Kidney glomerular epithelial cell (primary cell): ENCODE measurements at regions not wholly inside any gene's neighbourhood (a gene's known extent, or its start where the extent isn't known, plus 50 kb on each side); places are given as distances from the start of the nearest gene placed in this dataset.

Source experiments
- DNase-seq: peaks from one replicate; lab custom pipeline; 2025; lab: John Stamatoyannopoulos, UW

DNA sequence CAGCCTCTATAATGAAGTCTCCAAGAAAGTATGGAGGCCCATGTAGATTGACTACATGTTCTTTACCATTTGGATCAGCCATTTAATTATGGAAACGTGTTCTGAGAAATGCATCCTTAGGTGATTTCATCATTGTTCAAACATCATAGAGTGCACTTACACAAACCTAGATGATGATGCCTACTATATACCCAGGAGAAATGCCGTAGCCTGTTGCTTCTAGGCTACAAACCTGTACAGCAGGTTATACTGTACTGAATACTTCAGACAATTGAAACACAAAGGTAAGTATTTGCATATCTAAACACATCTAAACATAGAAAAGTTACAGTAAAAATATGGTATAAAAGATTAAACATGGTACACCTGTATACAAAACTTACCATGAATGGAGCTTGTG lies 186.5 kb upstream of the FSTL5 start:
- DNase-seq, result no peak

DNA sequence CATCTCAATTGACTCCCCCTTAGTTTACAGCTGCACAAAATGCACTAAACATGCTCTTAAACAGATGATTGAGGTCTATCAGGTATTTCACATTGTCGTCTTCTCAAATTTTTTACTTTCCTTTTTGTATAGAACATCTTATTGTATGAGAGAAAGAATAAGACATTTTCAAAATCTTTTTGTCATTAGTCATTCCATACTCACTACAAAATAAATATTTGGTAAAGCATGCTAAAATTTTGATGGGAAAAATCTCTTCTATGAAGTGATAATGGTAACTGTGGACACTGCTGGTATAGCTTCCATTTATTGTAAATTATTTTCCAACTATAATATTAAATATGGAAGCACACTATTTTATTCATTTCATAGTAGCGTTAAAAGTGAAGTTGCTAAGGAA lies 185.6 kb upstream of the FSTL5 start:
- DNase-seq, result no peak

DNA sequence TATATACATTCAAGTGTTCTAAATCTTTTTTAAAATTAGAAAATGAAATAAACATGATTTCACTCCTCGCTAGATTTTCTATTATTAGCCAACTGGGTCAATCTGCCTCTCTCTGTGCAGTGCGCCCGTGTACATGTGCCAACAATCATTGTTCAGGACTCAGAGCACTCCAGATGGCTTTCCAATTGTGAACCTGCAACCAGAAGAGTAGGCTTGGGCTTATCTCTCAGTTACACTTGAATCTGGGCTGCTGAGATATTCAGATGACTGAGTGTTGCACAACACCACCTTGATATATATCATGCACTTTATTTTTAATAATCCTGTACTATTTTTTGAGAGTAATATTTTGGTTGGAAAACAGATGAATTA lies 184.0 kb upstream of the FSTL5 start:
- no peak for DNase-seq

DNA sequence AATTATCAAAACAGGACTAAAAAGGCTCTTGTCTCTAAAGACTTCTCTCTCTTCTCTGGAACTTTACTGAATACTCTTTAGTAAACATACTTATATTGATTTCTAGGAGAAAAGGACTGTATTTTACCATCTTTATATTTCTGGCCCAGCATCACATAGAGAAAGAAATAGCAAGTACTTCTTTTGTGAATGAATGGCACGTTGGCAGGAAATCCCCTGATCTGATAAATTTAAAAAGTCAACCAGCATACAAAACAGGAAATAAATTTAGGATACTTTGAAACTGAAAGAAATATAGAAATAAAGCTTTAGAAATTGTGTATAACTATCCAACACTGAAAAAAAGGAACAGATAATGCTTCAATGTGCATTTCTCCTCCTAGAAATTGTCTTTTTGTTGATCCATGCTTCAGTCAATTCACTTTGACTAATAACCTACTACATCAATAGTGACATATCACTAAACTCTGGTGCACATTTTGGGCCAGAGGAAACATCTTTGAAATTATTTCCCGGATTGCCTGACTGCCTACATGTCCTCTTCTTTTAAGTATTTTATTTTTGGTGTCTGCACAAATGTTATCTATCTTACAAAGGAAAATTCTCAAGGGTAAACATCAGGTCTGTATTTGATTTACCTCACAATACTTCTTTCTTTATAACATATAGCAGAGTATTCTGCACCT lies 183.5 kb upstream of the FSTL5 start:
- DNase-seq, result no peak

DNA sequence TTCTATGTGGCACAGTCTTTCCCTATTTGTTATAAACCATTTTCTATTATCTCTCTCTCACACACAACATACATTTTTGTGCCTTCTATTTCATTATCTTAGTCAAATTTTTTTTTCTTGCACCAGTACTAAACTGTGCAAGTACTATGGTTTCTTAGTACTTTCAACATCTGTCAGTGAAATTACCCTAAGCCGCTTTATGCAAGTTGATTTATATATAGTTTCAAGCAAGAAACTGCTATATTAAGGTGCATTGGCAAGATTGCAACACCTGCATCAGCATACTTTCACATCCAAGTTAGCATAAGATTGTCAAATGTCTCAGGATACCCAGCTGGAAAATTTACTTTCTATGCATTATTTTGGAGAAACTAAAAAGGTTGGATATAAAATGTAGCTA lies 180.2 kb upstream of the FSTL5 start:
- no peak for DNase-seq

DNA sequence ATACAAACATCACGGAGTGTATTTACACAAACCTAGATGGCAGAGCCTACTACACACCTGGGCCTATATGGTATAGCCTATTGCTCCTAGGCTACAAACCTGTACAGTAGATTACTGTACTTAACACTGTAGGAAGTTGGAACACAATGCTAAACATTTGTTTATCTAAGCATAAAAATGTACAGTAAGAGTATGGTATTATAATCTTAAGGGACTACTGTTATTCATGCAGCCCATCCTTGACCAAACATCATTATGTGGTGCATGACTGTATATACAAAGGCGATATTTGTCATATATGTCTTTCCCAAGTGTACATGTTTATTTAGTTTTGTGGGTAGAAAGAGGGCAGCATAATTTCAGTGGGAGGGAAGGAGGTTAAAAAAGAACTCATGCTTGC lies 177.7 kb upstream of the FSTL5 start:
- DNase-seq, result no peak

DNA sequence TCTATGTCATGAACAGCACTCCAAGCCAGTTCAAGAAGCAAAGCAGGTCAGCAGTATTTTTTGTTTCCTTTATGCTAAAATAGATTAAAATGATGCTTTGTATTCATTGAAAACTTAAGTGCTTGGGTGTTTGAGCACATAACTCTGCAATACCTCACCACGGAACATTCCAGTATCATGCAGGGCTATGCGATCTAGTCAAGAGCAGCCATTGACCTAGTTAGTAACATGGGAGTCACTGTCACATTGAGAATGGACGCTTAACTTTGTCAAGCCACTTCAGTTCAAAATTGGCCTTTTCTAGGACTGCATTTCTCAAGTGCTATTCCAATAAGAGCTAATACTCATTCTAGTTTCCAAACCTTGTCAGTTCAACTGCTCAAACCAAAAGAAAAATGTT lies 160.1 kb upstream of the FSTL5 start:
- no peak for DNase-seq

DNA sequence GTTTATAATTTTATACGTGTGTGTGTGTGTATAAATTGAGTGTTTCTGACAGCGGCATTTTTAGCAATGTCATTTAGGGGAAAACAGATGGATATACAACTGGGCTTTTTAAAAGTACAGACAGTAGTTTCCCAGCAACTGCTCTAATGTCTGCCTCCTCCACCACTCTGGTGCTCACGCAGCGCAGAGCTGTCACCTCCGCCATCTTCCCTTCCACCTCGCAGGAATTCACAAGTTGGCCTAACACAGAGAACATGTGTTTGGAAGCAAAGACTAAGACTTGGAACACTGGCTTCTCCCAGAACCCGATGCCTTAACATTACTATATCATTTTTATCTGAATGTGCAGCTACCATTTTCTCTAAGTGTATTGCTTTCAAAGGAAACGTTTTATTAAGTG lies 158.3 kb upstream of the FSTL5 start:
- no peak for DNase-seq

DNA sequence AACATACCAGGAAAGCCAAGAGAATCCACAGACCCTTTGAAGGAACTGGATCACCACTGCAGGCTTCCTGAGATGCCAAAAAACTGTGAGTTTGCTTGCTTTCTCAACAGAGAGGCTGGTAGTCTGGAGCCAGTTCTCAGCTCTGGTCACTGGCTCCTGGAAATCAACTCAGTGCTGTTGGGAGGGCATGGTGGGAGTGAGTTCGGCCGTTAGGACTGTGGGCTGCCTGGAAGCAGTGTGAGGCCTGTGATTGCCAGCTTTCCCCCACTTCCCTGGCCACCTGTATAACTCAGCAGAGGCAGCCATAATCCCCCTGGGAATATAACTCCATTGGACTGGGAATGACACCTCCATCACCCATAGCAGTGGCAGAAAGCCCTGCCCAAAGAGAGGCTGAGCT lies 122.0 kb upstream of the FSTL5 start:
- no peak for DNase-seq

DNA sequence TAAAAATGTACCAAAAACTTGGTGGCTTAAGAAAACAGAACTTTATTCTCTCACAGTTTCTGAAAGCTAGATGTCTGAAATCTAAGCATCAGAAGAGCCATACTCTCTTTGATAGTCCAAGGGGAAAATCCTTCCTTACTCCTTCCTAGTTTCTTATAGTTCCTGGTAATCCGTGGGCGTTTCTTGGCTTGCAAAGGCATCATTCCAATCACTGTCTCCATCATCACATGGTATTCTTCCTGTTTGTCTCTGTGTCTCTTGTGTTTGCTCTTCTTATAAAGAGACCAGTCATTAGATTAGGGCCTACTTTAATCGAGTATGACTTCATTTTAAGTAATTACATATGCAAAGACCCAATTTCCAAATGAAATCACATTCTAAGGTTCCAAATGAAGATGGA lies 118.9 kb upstream of the FSTL5 start:
- DNase-seq, result no peak

DNA sequence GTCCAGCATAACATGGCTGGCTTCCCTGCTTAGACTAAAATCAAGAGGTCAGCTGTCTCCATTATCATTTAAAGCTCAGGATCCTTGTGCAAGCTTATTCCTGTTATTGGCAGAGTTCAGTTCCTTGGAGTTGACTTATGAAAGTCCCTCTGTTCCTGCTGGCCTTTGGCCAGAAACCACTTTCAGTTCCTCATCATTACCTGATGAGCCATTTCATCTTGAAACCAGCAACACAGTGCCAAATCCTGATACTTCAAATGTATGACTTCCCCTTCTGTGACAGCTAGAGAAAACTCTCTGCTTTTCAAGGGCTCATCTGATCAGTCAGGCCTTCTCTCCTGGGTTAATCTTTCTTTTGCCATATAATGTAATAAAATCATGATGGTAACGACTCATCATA lies 110.6 kb upstream of the FSTL5 start:
- no peak for DNase-seq

DNA sequence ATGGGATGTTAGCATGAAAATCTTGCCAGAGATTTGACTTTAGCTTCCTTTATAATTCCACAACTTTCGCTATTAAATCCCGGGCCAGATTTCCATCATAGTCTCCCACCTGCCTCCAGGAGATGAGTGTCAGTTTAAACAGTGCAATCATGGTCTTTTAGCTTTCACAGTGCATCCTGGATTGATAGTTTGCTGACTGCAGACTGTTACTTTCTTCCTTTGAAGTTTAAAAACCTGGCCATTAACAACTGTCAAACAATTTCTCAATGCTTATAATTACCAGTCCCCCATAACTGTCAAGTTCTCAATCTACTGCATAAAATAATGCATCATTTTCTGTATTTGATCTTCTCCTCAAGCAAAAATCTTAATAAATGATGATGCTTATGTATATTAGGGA lies 108.4 kb upstream of the FSTL5 start:
- DNase-seq, result no peak

DNA sequence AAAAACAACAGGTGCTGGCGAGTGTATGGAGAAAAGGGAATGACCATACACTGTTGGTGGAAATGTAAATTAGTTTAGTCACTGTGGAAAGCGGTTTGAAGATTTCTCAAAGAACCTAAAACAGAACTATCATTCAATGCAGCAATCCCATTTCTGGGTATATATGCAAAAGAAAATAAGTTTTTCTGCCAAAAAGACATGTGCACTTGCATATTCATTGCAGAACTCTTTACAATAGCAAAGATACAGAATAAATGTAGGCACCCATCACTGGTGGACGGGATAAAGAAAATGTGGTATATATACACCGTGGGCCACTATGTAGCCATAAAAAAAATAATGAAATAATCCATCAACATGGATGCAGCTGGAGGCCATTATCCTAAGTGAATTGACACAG lies 105.1 kb upstream of the FSTL5 start:
- no peak for DNase-seq

DNA sequence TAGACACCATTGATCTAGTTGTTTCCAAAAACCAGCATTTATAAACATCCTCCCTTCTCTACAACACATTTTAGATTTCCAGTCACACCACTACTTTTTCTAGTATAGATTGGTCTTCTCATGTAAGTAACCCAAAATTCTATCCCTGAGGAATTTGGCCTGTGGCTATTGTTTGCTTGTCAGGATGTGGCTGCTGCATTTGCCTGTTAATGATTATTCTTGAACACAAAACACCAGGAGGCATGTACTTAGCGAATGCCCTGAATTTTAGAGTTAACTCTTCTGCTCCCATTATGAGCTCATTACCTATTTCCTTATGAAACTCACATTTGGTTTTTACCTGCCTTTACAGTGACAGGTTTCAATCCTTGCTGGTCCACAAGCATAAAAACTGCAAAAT lies 102.0 kb upstream of the FSTL5 start:
- no peak for DNase-seq

DNA sequence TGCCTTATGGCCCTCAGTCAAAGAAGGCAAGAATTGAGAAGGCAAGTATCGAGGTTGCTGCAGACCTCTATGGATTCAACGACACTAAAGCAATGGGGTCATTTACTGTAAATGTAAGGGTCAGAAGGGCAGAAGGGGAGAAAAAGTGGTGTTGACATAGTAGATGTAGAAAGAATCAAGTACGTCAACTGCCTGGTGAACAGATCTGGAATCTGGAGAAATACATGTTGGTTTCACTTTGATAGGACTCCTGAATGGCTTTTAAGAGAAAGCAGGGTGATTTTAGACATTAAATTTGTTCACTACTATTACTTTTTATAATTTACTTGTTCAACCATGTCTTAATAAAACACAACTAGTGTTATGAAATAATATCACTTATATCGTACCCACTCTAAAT lies 81.3 kb upstream of the FSTL5 start:
- no peak for DNase-seq

DNA sequence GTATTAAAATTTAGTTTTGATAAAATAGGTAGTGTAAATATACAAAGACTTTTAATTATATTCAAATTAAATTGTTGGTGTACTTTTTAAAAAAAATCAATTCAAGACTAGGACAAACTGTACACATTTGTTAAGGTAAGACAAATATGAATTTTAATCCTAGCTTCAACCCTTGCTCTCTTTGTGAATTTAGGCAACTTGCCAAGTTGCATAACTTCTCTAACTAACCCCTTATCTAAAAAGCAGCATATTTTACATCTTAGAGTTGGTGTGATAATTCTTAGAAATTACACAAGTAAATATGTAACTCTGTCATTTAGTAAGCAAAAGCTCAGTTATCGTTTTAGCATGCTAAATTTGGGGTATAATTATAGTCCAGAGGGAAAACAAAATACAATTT lies 78.1 kb upstream of the FSTL5 start:
- DNase-seq, result no peak

DNA sequence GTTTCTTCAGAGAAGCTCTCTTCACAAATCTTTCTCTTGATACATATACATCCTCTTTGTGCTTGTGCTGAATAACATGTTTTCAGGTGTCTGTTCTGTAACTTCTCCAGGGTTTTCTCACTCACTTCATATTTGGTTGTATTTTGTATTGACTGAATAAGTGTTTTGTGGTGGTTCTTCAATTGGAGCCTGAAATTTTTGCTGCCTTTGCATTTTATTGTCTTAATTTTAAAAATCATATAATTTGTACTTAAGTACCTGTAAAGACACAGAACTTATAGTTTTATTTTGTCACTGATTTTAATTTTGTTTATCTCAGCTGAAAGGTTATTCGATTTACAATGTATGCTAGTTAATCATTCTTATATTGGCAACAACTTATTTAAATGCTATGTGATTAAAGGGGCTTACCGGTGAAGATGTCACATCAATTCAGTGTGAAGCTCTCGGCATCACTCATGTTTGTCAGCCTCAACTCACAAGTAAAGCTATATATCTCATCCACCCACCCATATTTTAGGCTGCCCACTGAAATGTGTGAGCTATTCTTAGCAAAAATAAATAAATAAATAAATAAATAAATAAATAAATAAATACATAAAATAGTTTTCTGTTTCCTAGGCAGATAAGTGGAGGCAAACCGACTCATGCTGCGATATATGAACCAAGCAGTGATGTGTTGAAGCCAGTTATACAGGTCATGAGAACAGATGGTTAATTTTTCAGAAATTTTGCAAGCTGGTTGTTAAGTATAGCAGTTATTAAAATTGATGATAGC lies 76.4 kb upstream of the FSTL5 start:
- no peak for DNase-seq

DNA sequence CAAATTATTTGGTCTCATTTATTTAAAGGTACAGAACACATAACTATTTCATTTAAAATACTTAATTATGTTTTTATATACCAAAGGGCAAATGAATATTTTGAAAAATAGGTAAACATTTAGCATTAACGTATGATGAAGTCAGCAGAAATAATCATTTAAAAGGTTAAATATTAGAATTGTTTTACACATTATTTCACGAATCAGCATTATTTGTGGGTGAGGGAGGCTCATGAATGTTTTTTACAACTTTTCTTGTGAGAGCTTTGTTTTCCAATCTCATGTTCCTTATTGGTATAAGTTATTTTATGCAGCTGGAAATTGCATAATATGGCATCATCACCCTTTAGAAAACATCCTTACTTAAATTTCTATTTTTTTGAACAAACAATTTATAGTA lies 73.9 kb upstream of the FSTL5 start:
- DNase-seq, result no peak

DNA sequence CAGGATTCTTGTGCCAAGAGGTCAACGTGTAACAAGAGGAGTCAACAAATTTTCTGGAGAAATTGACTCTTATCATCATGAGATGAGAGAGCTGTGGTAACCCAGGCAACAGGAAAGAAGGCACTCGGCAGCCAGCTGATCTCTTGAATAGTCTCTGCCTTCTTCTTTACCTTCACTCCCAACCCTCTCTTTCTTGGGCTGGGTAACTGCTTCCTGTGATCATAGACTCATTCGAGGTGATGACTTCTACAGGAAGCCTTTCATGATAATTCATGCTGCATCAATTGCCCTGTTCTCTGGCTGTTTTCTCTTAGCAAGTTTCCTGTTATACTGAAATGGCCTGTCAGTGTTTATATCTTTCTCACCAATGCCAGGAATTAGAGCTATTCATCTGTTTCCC lies 70.8 kb upstream of the FSTL5 start:
- no peak for DNase-seq

DNA sequence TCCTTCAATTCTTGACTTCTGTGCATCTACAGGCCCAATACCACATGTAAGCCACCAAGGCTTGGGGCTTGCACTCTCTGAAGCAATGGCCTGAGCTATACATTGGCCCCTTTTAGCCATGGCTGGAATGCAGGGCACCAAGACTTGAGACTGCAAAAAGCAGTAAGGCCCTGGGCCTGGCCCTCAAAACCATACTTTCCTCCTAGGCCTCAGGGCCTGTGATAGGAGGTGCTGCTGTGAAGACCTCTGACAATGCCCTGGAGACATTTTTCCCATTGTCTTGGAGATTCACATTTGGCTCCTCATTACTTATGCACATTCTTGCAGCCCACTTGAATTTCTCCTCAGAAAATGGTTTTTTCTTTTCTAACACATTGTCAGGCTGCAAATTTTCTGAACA lies 68.5 kb upstream of the FSTL5 start:
- no peak for DNase-seq

DNA sequence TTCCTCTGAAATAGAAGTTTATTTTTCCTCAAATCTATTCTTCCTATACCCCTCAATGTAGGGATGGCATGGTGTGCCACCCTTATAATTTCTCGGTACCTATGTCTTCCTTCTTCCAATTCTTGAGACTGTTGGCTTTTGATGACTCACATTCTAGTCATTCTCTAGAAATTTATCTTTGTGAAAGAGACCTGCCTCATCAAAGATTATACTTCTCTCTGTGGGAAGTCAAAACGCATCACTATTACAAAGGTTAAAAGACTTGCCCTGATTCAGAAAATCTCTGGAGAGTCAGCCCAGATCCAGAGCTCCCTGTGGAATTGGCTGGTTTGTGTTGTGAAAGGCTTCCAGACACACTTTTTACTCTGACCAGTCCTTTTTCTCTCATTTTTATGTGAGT lies 65.9 kb upstream of the FSTL5 start:
- no peak for DNase-seq

DNA sequence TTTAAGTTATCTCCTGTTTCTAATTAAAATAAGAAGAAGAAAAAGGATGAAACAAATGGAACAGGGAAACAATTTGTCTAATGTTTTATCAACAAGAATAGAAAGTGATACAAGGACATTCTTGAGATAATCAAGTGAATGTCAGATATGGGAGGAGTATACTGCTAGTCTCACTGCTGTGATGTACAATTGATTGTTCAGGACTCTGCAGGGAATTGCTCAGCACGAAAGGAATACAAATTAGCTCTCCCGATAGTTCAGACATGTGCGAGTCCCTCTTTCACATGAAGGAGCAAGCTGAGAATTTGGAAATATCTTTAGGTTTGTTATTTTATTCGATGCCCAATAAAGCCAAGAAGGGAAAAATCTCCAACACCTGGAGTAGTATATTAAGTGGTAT lies 57.3 kb upstream of the FSTL5 start:
- DNase-seq, result no peak
